HG02763 (cell line): ENCODE measurements at regions not wholly inside any gene's neighbourhood (a gene's known extent, or its start where the extent isn't known, plus 50 kb on each side); places are given as distances from the start of the nearest gene placed in this dataset.

Source experiments
- ATAC-seq: cut with Tn5 transposase; IDR thresholded peaks from one replicate; pipeline ENCODE4 v1.9.1; 2021; ENCODE audit warnings: mild to moderate bottlenecking, moderate library complexity; ENCODE audit not compliant: unreplicated experiment

DNA sequence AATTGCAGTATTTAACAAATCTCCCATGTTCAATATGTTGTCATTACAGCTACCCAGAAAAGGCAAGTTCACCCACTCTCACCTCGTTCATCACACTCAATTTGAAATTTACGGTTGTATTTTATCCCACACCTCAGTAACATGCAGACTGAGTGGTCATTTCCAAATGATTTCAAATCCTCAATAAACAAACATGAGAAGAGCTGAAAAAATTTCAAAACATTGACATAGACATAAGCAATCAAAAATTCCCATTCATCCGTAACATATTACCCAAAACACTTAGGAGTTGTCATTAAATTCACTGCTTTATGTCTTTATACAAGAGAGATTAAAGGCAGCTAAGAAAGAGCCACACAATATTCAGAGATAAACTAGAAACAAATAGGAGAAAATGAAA is 61.7 kb upstream of the NEBL start:
- ATAC-seq = no peak

DNA sequence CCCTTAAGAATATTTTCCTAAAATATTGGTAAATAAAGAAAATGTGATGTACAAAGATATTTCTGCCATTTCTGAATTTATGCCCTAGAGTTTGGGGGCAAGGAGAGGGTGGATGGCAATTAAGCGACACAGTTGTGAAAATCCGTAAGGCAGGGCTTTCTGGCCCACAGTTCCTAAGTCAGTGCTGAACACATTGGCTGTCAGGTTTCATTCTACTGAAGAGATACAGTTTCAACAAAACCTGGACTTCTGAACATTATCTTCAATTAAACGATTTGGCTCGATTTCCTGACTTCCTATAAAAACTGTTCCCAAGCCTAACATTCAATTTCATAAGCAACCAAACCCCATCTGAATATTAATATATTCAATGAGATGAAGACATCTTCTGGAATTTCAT is 61.1 kb upstream of the NEBL start:
- no peak for ATAC-seq

DNA sequence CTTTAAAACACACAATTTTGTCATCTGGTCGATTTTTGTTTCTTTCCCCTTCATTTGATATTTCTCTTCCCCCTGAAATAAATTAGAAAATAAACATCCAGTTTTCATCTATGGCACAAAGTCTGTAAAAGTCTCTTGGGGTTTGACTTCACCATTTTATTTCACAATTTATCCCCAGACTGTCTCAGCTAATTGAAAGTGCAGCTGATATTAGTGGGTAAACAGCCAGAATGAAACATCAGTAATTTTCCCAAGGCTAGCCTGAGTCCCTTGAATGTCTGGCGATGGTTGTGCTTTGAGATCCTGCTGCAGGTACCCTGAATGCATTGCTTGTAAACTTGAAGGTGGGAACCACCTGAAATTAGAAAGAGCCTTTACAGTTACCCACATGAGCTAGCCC is 60.6 kb upstream of the NEBL start:
- no peak for ATAC-seq

- ATAC-seq = no peak
Observed at GRCh38 chr10:20956843-20957242, 59.7 kb upstream of the NEBL start.

DNA sequence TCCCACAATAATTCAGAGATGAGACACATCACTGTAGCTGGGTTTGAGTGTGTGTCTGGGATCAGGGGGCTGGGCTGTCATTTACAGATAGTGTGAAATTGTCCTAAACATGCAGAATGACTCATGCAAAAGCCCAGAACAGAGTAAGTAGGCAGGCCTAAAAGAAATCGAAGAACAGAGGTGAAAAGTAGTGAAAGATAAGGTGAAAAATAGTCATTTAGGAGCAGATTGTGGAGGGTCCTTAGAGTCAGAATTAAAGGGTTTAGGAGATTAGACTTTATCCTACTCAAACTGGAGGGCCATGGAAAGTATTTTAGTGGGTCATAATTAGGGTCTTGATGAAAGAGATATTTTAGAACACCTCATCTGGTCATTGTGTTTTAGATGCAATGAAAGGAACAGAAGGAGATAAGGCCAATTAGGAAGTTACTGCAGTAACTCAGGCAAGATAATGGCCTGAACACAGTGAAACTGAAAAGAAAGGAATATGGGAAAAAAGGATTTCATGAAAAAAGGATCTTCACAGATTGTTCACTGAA is 58.3 kb upstream of the NEBL start:
- no peak for ATAC-seq

- ATAC-seq = no peak
Observed at GRCh38 chr10:20954519-20954918, 57.4 kb upstream of the NEBL start.

DNA sequence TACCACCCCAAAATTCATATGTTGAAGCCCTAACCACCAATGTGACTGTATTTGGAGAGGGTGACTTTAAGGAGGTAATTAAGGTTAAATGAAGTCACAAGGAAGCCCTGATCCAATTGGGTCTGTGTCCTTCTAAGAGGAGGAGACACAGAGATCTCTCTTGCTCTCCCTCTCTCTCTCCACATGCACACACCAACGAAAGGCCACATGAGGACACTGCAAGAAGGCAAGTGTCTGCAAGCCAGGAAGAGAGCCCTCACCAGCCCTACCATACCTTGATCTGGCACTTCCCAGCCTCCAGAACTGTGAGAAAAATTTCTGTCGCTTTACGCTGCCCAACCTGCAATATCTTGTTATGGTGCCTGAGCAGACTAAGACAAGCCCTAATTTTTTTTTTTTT is 56.0 kb upstream of the NEBL start:
- ATAC-seq = no peak

GRCh38 chr10:20949967-20950366 is 52.9 kb upstream of the NEBL start:
- no peak for ATAC-seq

DNA sequence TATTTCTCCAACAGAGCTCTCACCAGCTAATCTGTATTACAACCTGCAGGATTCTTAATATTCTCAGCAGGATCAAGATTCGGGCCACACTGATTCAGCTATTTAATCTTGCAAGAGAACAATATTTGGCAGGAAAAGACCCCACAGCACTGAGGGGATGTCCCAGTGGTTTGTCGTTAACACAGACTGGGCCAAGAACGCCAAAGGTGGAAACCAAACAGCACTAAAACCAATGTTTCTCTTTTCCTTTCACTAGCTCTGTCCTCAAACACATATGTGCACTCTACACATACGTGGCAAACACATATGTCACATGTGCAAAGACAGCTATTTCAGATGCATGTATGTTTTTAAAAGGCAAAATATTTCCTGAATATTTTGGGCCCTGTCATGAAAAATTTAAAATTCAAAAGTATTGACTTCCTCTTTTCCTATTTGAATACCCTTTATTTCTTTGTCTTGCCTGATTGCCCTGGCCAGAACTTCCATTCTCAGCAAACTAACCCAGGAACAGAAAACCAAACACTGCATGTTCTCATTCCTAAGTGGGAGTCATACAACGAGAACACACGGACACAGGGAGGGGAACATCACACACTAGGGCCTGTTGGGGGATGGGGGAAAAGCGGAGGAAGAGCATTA is 51.7 kb upstream of the NEBL start:
- ATAC-seq = peak; percentile 78
